HCT116 (cell line): ENCODE measurements at regions not wholly inside any gene's neighbourhood (a gene's known extent, or its start where the extent isn't known, plus 50 kb on each side); places are given as distances from the start of the nearest gene placed in this dataset.

Experiments used
- ATAC-seq: fragments of 200-7000 bp; cut with Tn5 transposase; 2 replicates; pipeline ENCODE4 v1.9.1; 2020; ENCODE audit warnings: mild to moderate bottlenecking, moderate library complexity
- BruUV-seq: library from RNA; stranded (reverse); fragments of 400-500 nt; replicated peaks from 2 replicates; lab custom pipeline; 2021; lab: Mats Ljungman, UMichigan
- CTCF ChIA-PET: fragments of 300-600 bp; sonication (Branson Sonifier 250); formaldehyde crosslinking; loops from one replicate; lab custom pipeline; 2021; ENCODE audit warnings: antibody characterized with exemption; lab: Charles Lee
- POLR2A ChIA-PET: fragments of 300-600, 350-600 bp; sonication (Branson Sonifier 250); formaldehyde crosslinking; loops from one replicate; lab custom pipeline; 2021; ENCODE audit warnings: antibody characterized with exemption; lab: Charles Lee
- RAD21 ChIA-PET, 2 experiments: fragments of 300-600 bp; sonication (Branson Sonifier 250); formaldehyde crosslinking; loops; one replicate each; lab custom pipeline; 2023; ENCODE audit warnings: low total read pairs in 2 of 2; ENCODE audit not compliant: uncharacterized antibody in 2 of 2, unreplicated experiment in 2 of 2, low non-redundant PET in 1 of 2; lab: Charles Lee
- DNase-seq: peaks from one replicate; pipeline ENCODE4 v3.0.0-alpha.2; 2010; ENCODE audit warnings: low read depth, low spot score
- H2AFZ ChIP-seq: fragments of 200-600 bp; shearing (Covaris generic), sonication (generic); 2 replicates; pipeline ENCODE4 v1.6.1; 2017; ENCODE audit warnings: low read depth, mixed run types, mixed read lengths, antibody characterized with exemption, low read length; ENCODE audit not compliant: poor library complexity, severe bottlenecking
- H3K27ac ChIP-seq: 2 replicates; pipeline ENCODE4 v1.5.1; 2012; ENCODE audit warnings: low read depth, low read length
- H3K27me3 ChIP-seq: fragments of 200-600 bp; sonication (generic); 2 replicates; pipeline ENCODE4 v1.6.1; 2016; ENCODE audit warnings: mixed run types, low read length, mixed read lengths; ENCODE audit not compliant: insufficient read depth
- H3K36me3 ChIP-seq, 2 experiments: fragments of 200-500 bp in 1 of 2; fragments of 200-600 bp in 1 of 2; sonication (Bioruptor generic) in 1 of 2; sonication (generic) in 1 of 2; 2 replicates each; pipeline versions ENCODE4 v1.5.1 to v1.6.1; 2014 to 2016; ENCODE audit warnings: low read length in 2 of 2, inconsistent platforms in 1 of 2, mixed read lengths in 1 of 2, mixed run types in 1 of 2; ENCODE audit not compliant: insufficient read depth in 2 of 2, control insufficient read depth in 1 of 2
- H3K4me1 ChIP-seq, 2 experiments: fragments of 200-600 bp in 1 of 2; sonication (generic) in 1 of 2; 2 replicates each; pipeline versions ENCODE4 v1.5.1 to v1.6.1; 2012 to 2017; ENCODE audit warnings: low read length in 2 of 2, inconsistent platforms in 1 of 2, mild to moderate bottlenecking in 1 of 2, mixed read lengths in 1 of 2, mixed run types in 1 of 2, moderate library complexity in 1 of 2; ENCODE audit not compliant: insufficient read depth in 2 of 2, control insufficient read depth in 1 of 2
- H3K4me2 ChIP-seq: fragments of 200-600 bp; sonication (generic); 2 replicates; pipeline ENCODE4 v1.6.1; 2017; ENCODE audit warnings: mixed run types, low read length, mixed read lengths
- H3K4me3 ChIP-seq, 2 experiments: fragments of 200-600 bp in 1 of 2; sonication (generic) in 1 of 2; replicated peaks in 1 of 2; 2 replicates each; pipeline ENCODE4 v1.5.1; 2011 to 2016; ENCODE audit warnings: low read length in 2 of 2, control low read depth in 1 of 2, low read depth in 1 of 2, mild to moderate bottlenecking in 1 of 2, mixed read lengths in 1 of 2, mixed run types in 1 of 2
- H3K79me2 ChIP-seq: fragments of 200-600 bp; sonication (generic); 2 replicates; pipeline ENCODE4 v1.6.1; 2017; ENCODE audit warnings: mild to moderate bottlenecking, mixed run types, low read length, moderate library complexity, mixed read lengths; ENCODE audit not compliant: insufficient read depth
- H3K9ac ChIP-seq: fragments of 200-600 bp; sonication (generic); 2 replicates; pipeline ENCODE4 v1.6.1; 2016; ENCODE audit warnings: low read length, mixed read lengths
- H3K9me2 ChIP-seq: fragments of 200-600 bp; sonication (generic), shearing (Covaris generic); 2 replicates; pipeline ENCODE4 v1.6.1; 2017; ENCODE audit warnings: mixed run types, mild to moderate bottlenecking, moderate library complexity; ENCODE audit not compliant: insufficient read depth
- H3K9me3 ChIP-seq, 2 experiments: fragments of 200-500 bp in 1 of 2; fragments of 200-600 bp in 1 of 2; sonication (Bioruptor generic) in 1 of 2; sonication (generic) in 1 of 2; 2 replicates each; pipeline ENCODE4 v1.6.1; 2014 to 2017; ENCODE audit warnings: low read length in 2 of 2, mixed read lengths in 2 of 2, inconsistent platforms in 1 of 2, low read depth in 1 of 2, mild to moderate bottlenecking in 1 of 2, mixed run types in 1 of 2, moderate library complexity in 1 of 2; ENCODE audit not compliant: control insufficient read depth in 1 of 2, insufficient read depth in 1 of 2
- H4K20me1 ChIP-seq: fragments of 200-600 bp; sonication (generic), shearing (Covaris generic); 2 replicates; pipeline ENCODE4 v1.6.1; 2017; ENCODE audit warnings: mixed run types, mild to moderate bottlenecking, moderate library complexity; ENCODE audit not compliant: insufficient read depth
- ATF3 ChIP-seq: IDR thresholded peaks from 2 replicates; pipeline ENCODE4 v1.6.1; 2012
- CBX3 ChIP-seq: IDR thresholded peaks from 2 replicates; pipeline ENCODE4 v1.6.1; 2012; ENCODE audit warnings: low read depth
- CEBPB ChIP-seq: IDR thresholded peaks from 2 replicates; pipeline ENCODE4 v1.6.1; 2012; ENCODE audit warnings: low read depth
- EGR1 ChIP-seq: IDR thresholded peaks from 2 replicates; pipeline ENCODE4 v1.6.1; 2012; ENCODE audit warnings: low read depth
- EZH2 ChIP-seq: fragments of 200-600 bp; sonication (generic); IDR thresholded peaks from 2 replicates; pipeline ENCODE4 v1.6.1; 2017; ENCODE audit warnings: antibody characterized with exemption, mixed run types
- EZH2phosphoT487 ChIP-seq: fragments of 200-600 bp; IDR thresholded peaks from 2 replicates; pipeline ENCODE4 v1.6.1; 2018; ENCODE audit warnings: antibody characterized with exemption, borderline replicate concordance
- JUND ChIP-seq: IDR thresholded peaks from 2 replicates; pipeline ENCODE4 v1.6.1; 2012
- MAX ChIP-seq: IDR thresholded peaks from 2 replicates; pipeline ENCODE4 v1.6.1; 2012
- POLR2AphosphoS5 ChIP-seq: IDR thresholded peaks from 2 replicates; pipeline ENCODE4 v1.6.1; 2011; ENCODE audit warnings: mild to moderate bottlenecking, low read depth, low read length, moderate library complexity
- RAD21 ChIP-seq: IDR thresholded peaks from 2 replicates; pipeline ENCODE4 v1.6.1; 2012; ENCODE audit warnings: low read depth, mild to moderate bottlenecking
- SIN3A ChIP-seq: IDR thresholded peaks from 2 replicates; pipeline ENCODE4 v1.6.1; 2012; ENCODE audit warnings: low read depth
- SP1 ChIP-seq: IDR thresholded peaks from 2 replicates; pipeline ENCODE4 v1.6.1; 2012; ENCODE audit warnings: low read depth
- SRF ChIP-seq: IDR thresholded peaks from 2 replicates; pipeline ENCODE4 v1.6.1; 2012; ENCODE audit warnings: low read depth
- ZNF274 ChIP-seq: fragments of 200-500 bp; sonication (Bioruptor generic); IDR thresholded peaks from 2 replicates; pipeline ENCODE4 v1.6.1; 2014; ENCODE audit warnings: mild to moderate bottlenecking, low read depth, low read length, inconsistent platforms
- intact Hi-C: fragments of 100-400 bp; cut with micrococcal nuclease; formaldehyde crosslinking; loops from 2 replicates; pipeline ENCODE4 v1.10.0; 2022
- TF ChIP-seq, protein P1 (sequence below): IDR thresholded peaks from 2 replicates; pipeline ENCODE4 v1.6.1; 2012; ENCODE audit warnings: low read depth

DNA sequence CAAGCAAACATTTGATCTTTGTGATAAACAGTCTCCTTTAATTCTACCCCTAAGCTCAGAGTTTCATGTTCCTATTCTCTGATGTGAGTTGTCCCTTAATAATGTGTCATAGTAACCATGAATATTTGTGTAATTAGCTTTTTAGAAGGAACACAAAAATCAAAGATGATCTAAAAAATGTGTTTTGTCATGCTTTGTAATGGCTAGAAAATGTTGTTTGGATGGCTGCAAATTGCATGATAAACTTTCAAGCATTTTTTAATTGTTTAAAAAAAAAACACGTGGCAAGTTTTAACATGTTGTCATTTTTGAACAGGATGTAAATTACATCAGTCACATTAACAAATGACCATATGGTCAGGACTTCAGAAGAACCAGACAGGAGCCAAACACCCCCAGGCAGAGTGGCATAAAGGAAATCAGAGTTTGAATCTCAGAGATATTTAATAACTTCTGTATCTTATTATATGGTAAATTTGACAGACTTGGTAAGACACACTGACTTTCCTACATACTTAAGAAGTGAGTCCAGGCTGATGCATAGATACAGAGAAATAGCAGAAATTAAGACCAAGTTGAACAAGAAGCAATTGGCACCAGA, 223.9 kb upstream of the VEGFC start (continued):
- TF ChIP-seq MAX (no peak), SP1 (no peak), EZH2 (no peak)
- TF ChIP-seq, all 23 proteins: peak for 0

- no peaks in the 10 kb centered on the region for H3K9me3 ChIP-seq
- no peaks in the 10 kb centered on the region for H3K79me2 ChIP-seq
- no peaks in the 10 kb centered on the region for H4K20me1 ChIP-seq
- CTCF ChIA-PET, result interaction anchor here (1.5 kb wide), 1 partner anchor 24 kb away, joined by 4 read pairs; no protein-coding TSS in a partner anchor
- no peaks in the 10 kb centered on the region for H3K27me3 ChIP-seq
- no peak overlapping the region for H3K4me2 ChIP-seq
- POLR2A ChIA-PET, result no interaction called here
- TF ChIP-seq MAX (no peak), ZNF274 (no peak), SIN3A (no peak), EGR1 (no peak)
- no peak for DNase-seq
- H3K9ac ChIP-seq, result no peak overlapping the region
- no peak for ATAC-seq
- H3K4me3 ChIP-seq, result no peak overlapping the region
- H3K27ac ChIP-seq, result no peak overlapping the region
- H3K9me2 ChIP-seq, result no peaks in the 10 kb centered on the region
- H3K4me1 ChIP-seq, result no peaks in the 10 kb centered on the region
- BruUV-seq, result no TSS peak
- no peak overlapping the region for H2AFZ ChIP-seq
- intact Hi-C loops, result no loop called here
- H3K36me3 ChIP-seq, result no peaks in the 10 kb centered on the region
- RAD21 ChIA-PET, result no interaction called here
Observed at GRCh38 chr4:177023951-177024350, 231.2 kb upstream of the VEGFC start.

DNA sequence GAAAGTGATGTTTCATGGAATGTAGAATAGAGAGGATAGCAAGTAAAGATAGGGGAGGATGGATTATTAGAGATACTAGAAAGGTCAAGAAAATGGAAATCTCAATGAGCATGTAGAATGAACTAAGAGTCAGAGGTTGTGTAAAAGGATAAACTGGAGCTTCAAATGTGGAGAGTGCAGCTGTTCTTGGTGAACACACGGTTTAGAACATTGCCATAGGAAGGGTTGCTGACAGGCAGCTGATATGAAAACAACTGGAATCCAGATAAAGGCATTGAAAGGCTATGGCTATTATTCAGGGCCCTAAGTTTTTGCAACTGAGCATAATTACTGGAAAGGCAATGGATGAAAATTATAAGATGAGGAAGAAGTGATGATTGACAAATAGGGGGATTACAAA, 239.6 kb upstream of the VEGFC start:
- CTCF ChIA-PET, result interaction anchor here (1.6 kb wide), 1 partner anchor 10 kb away, joined by 5 read pairs; no protein-coding TSS in a partner anchor
- Histone ChIP-seq H3K9me3 (no peaks in the 10 kb centered on the region), H3K27me3 (no peaks in the 10 kb centered on the region), H3K79me2 (no peaks in the 10 kb centered on the region), H4K20me1 (no peaks in the 10 kb centered on the region), H3K9me2 (no peaks in the 10 kb centered on the region), H3K27ac (no peak overlapping the region), H3K4me2 (no peak overlapping the region), H3K9ac (no peak overlapping the region), H3K4me1 (no peaks in the 10 kb centered on the region), H2AFZ (no peak overlapping the region), H3K36me3 (no peaks in the 10 kb centered on the region), H3K4me3 (no peak overlapping the region)
- POLR2A ChIA-PET, result no interaction called here
- no TSS peak for BruUV-seq
- RAD21 ChIA-PET, result no interaction called here
- intact Hi-C loops, result no loop called here
- DNase-seq (no peak), ATAC-seq (no peak)
- TF ChIP-seq RAD21, result no peak
- TF ChIP-seq JUND, result no peak
- TF ChIP-seq, protein P1, sequence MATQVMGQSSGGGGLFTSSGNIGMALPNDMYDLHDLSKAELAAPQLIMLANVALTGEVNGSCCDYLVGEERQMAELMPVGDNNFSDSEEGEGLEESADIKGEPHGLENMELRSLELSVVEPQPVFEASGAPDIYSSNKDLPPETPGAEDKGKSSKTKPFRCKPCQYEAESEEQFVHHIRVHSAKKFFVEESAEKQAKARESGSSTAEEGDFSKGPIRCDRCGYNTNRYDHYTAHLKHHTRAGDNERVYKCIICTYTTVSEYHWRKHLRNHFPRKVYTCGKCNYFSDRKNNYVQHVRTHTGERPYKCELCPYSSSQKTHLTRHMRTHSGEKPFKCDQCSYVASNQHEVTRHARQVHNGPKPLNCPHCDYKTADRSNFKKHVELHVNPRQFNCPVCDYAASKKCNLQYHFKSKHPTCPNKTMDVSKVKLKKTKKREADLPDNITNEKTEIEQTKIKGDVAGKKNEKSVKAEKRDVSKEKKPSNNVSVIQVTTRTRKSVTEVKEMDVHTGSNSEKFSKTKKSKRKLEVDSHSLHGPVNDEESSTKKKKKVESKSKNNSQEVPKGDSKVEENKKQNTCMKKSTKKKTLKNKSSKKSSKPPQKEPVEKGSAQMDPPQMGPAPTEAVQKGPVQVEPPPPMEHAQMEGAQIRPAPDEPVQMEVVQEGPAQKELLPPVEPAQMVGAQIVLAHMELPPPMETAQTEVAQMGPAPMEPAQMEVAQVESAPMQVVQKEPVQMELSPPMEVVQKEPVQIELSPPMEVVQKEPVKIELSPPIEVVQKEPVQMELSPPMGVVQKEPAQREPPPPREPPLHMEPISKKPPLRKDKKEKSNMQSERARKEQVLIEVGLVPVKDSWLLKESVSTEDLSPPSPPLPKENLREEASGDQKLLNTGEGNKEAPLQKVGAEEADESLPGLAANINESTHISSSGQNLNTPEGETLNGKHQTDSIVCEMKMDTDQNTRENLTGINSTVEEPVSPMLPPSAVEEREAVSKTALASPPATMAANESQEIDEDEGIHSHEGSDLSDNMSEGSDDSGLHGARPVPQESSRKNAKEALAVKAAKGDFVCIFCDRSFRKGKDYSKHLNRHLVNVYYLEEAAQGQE, result no peak
- no peak for TF ChIP-seq SP1
- TF ChIP-seq CEBPB, result no peak
- no peak for TF ChIP-seq SRF
- TF ChIP-seq CBX3, result no peak
- TF ChIP-seq EZH2phosphoT487, result no peak
- TF ChIP-seq POLR2AphosphoS5, result no peak
- no peak for TF ChIP-seq EZH2
- no peak for TF ChIP-seq ATF3
